ENCODE measurements at regions not wholly inside any gene's neighbourhood (a gene's known extent, or its start where the extent isn't known, plus 50 kb on each side); places are given as distances from the start of the nearest gene placed in this dataset.

GRCh38 chrX:10077425-10078188 lies 79.2 kb upstream of the CLCN4 start:
- TF ChIP-seq EZH2 (IDR thresholded peaks at IDR 0.05; ENCODE audit: borderline replicate concordance, low read depth, low read length, poor library complexity, severe bottlenecking) (no peak), CTCF (conservative IDR thresholded peaks at IDR 0.05; ENCODE audit: low read depth, low read length) (no peak)

Measured in A673 (cell line).